ENCODE measurements at regions not wholly inside any gene's neighbourhood (a gene's known extent, or its start where the extent isn't known, plus 50 kb on each side); places are given as distances from the start of the nearest gene placed in this dataset.

DNA sequence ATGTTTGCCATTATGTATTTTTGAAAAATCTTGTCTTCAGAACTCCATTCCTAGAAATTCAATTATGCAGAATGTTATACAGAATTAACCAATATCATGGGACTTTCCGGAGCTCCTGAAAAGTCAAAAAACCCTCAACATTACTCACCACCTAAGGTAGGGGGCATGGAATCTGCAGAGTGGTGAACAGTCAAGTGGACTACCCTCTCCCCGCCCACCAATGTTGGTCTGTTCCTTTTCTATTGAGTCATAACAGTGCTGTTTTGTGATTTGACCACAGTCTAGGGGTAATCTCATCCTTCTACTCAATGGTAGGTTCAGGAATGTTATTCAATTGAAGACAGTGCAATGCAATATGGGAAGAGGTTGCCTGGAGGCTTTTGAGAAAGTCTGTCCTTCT, 130.5 kb upstream of the HABP2 start:
- TF ChIP-seq CTCF (IDR thresholded peaks at IDR 0.05) (no peak), POLR2A (IDR thresholded peaks at IDR 0.05) (no peak)

All from tibial nerve (tissue), 3 donors.